Muscle of leg (tissue), 3 donors: ENCODE measurements at regions not wholly inside any gene's neighbourhood (a gene's known extent, or its start where the extent isn't known, plus 50 kb on each side); places are given as distances from the start of the nearest gene placed in this dataset.
A peak's percentile ranks its signal among the peaks of the same experiment; 100 is the strongest.

Experiments
- DNase-seq: peaks from one replicate; pipeline ENCODE4 v3.0.0; 2013
- H3K27ac ChIP-seq: one replicate; pipeline ENCODE4 v1.5.1; 2013; ENCODE audit warnings: mild to moderate bottlenecking, low read length, control low read depth
- H3K27me3 ChIP-seq: one replicate; pipeline ENCODE4 v1.6.1; 2013; ENCODE audit warnings: low read length; ENCODE audit not compliant: control insufficient read depth, insufficient read depth
- H3K36me3 ChIP-seq: one replicate; pipeline ENCODE4 v1.6.1; 2013; ENCODE audit warnings: low read length; ENCODE audit not compliant: control insufficient read depth, insufficient read depth
- H3K4me1 ChIP-seq: one replicate; pipeline ENCODE4 v1.6.1; 2013; ENCODE audit warnings: low read length; ENCODE audit not compliant: control insufficient read depth, insufficient read depth
- H3K4me3 ChIP-seq: one replicate; pipeline ENCODE4 v1.5.1; 2013; ENCODE audit warnings: low read length, control low read depth
- H3K9me3 ChIP-seq: replicated peaks from 2 replicates; pipeline ENCODE4 v1.6.1; 2013; ENCODE audit warnings: low read depth, low read length; ENCODE audit not compliant: control insufficient read depth
- WGBS: methylation state at CpG from one replicate; pipeline ENCODE4 v1.1.5; 2013; ENCODE audit warnings: missing lambda C conversion rate; ENCODE audit not compliant: insufficient coverage; 5-methylcytosine and 5-hydroxymethylcytosine counted together

DNA sequence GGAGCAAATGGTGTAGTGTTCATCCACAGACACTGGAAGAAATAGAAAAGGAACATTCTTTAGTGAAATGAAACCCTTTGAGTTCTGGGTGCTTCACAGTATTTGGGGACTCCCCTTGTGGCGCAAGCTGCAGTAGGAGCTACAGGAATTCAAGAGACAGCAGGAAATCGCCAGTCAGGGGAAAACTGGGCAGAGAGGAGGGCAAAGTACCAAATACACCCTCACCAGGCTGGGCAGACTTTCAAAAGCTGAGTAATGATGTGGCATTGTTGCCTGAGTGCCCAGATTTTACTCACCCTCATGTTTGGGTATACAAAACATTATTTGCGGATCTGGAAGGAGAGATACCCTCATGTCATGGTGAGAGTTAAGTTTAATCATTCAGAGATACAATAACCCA, 97.9 kb downstream of the SOD2 start:
- Histone ChIP-seq H3K36me3 (no peaks in the 10 kb centered on the region), H3K4me3 (no peak overlapping the region), H3K27me3 (no peaks in the 10 kb centered on the region), H3K4me1 (peaks cover 3% of the 10 kb centered on the region), H3K9me3 (no peaks in the 10 kb centered on the region), H3K27ac (no peak overlapping the region)
- peak; percentile 26 for DNase-seq
- 100% methylated on average over 1 of the region's 3 CpGs for WGBS

DNA sequence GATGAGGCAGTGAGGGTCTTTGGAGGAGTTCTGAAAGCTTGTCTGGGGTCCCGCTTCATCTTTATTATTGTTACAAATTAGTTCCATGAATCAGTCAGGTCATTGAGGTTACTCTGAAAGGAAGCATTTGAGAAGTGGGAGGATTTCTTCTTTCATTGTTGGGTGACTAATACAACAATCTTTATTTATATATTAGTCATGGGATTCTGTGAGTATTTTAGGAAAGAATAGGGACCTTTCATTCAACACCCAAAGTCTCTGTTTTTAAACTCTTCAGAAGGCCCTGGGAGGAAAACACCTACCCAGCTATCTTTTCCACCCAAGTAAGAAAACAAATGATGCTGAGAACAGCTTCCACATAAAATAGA, 98.3 kb downstream of the SOD2 start:
- no CpG with 5 or more reads among the region's 1 CpG for WGBS
- no peaks in the 10 kb centered on the region for H3K27me3 ChIP-seq
- no peaks in the 10 kb centered on the region for H3K36me3 ChIP-seq
- no peak overlapping the region for H3K4me3 ChIP-seq
- H3K9me3 ChIP-seq = no peaks in the 10 kb centered on the region
- no peak overlapping the region for H3K27ac ChIP-seq
- peaks cover 3% of the 10 kb centered on the region for H3K4me1 ChIP-seq
- DNase-seq = no peak

DNA sequence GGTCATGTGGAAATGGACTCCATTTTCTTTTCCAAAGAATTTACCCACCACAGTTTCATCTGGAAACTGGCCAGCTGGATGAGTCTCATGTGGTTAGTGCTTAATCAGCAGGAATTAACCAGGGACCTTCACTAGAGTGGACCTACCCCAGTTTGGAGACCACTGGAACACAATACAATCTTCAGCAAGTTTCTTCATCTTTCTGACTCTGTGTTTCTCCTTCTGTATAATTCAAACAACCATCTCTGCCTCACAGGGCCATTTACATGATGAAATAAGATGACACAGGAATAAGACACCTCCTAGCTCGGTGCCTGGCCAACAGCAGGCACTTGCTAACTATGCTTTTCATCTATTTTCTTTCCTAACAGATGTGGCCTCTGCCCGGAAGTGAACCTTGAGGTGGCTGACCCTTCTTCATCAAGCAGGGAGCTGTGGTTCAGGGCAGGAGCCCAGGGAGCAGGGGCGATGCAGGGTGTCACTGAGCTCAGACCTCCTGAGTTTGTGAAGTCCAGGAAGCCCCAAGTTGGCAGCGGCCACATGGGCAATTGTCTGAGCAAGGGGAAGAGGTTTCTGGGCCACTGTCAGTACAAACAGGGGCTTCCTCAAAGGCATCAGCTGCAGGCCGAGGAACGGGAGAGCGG, 98.8 kb downstream of the SOD2 start:
- Histone ChIP-seq H3K9me3 (no peaks in the 10 kb centered on the region), H3K4me1 (peaks cover 3% of the 10 kb centered on the region), H3K4me3 (no peak overlapping the region), H3K36me3 (no peaks in the 10 kb centered on the region), H3K27me3 (no peaks in the 10 kb centered on the region), H3K27ac (no peak overlapping the region)
- WGBS = 89% methylated on average over 2 of the region's 7 CpGs
- DNase-seq = no peak

DNA sequence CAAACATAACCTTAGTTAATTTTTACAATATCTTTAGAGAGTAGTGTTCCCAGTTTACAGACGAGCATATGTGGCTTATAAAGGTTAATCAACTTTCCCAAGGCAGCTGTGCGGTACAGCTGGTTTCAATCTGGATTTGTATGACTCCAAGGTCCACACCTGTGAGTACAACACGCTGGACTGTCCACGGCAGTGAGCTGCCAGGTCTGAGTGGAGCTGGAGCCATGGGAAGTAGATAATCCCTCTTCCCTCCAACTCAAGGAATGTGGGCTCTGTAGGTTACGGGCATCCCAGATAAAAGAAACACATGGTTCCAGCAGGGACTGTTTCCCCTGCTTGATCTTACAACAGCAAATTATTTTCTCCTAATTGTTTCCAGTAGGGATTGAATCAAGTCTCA, 102.2 kb downstream of the SOD2 start:
- Histone ChIP-seq H3K27ac (no peak overlapping the region), H3K4me3 (no peak overlapping the region), H3K27me3 (no peaks in the 10 kb centered on the region), H3K36me3 (no peaks in the 10 kb centered on the region), H3K9me3 (no peaks in the 10 kb centered on the region), H3K4me1 (peaks cover 3% of the 10 kb centered on the region)
- 46% methylated on average over 2 of the region's 5 CpGs for WGBS
- peak; percentile 87 for DNase-seq

DNA sequence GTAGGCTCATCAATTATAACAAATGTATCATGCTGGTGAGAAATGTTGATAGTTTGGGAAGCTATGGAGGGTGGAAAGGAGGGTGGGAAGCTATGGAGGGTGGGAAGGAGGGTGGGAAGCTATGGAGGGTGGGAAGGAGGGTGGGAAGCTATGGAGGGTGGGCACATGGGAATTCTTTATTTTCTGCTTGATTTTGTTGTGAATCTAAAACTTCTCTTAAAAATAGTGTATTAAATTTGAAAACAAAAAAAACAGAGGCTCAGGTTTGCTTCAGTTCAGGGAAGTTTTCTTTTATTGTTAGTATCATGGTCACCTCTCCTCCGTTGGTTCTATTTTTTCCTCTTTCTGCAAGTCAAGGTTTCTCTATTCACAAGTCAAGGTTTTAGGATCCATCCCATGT, 106.4 kb downstream of the SOD2 start:
- DNase-seq = no peak
- H3K4me3 ChIP-seq = no peak overlapping the region
- 100% methylated on average over 1 of the region's 1 CpG for WGBS
- no peak overlapping the region for H3K27ac ChIP-seq
- no peaks in the 10 kb centered on the region for H3K36me3 ChIP-seq
- no peaks in the 10 kb centered on the region for H3K27me3 ChIP-seq
- no peaks in the 10 kb centered on the region for H3K9me3 ChIP-seq
- H3K4me1 ChIP-seq = peaks cover 2% of the 10 kb centered on the region

DNA sequence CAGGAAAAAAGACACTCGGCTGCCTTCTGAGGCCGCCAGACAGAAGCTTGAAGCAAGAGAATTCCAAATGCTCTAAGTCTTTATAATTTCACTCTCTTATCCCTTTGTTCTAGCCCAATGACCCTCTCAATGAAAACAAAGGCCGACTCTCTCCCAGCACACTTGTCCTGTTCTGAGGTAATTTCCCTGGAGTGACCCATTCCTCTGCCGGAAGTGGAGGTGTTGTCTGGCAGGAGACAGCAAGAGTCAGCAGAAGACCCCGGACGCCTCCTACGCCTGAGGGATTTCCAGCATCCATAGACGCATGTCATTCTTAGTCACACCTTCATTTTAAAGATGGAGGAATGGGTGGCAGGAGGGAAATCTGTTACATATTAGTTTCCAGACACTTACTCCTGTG, 110.3 kb downstream of the SOD2 start:
- H3K4me3 ChIP-seq = no peak overlapping the region
- H3K9me3 ChIP-seq = no peaks in the 10 kb centered on the region
- H3K27me3 ChIP-seq = no peaks in the 10 kb centered on the region
- no peaks in the 10 kb centered on the region for H3K4me1 ChIP-seq
- H3K27ac ChIP-seq = no peak overlapping the region
- DNase-seq = no peak
- WGBS = 67% methylated on average over 2 of the region's 8 CpGs
- no peaks in the 10 kb centered on the region for H3K36me3 ChIP-seq

- Histone ChIP-seq H3K27ac (no peak overlapping the region), H3K9me3 (no peaks in the 10 kb centered on the region), H3K4me1 (no peaks in the 10 kb centered on the region), H3K4me3 (no peak overlapping the region), H3K27me3 (no peaks in the 10 kb centered on the region), H3K36me3 (no peaks in the 10 kb centered on the region)
- DNase-seq = no peak
- WGBS = 70% methylated on average over 2 of the region's 5 CpGs
Measured at GRCh38 chr6:159578629-159579028, 114.4 kb downstream of the SOD2 start.

- no peaks in the 10 kb centered on the region for H3K9me3 ChIP-seq
- H3K27ac ChIP-seq = no peak overlapping the region
- H3K4me1 ChIP-seq = peaks cover 5% of the 10 kb centered on the region
- 69% methylated on average over 3 of the region's 5 CpGs for WGBS
- no peaks in the 10 kb centered on the region for H3K27me3 ChIP-seq
- H3K36me3 ChIP-seq = no peaks in the 10 kb centered on the region
- DNase-seq = peak; percentile 14
- H3K4me3 ChIP-seq = no peak overlapping the region
Measured at GRCh38 chr6:159577564-159577963, 115.5 kb downstream of the SOD2 start.

GRCh38 chr6:159572439-159573110, 120.5 kb downstream of the SOD2 start:
- Histone ChIP-seq H3K27me3 (no peaks in the 10 kb centered on the region), H3K4me1 (peaks cover 10% of the 10 kb centered on the region), H3K9me3 (peaks cover 11% of the 10 kb centered on the region), H3K27ac (peak overlapping the region; percentile 75), H3K4me3 (no peak overlapping the region), H3K36me3 (no peaks in the 10 kb centered on the region)
- peak; percentile 85 for DNase-seq
- 39% methylated on average over 7 of the region's 12 CpGs for whole genome bisulfite sequencing

GRCh38 chr6:159565181-159565710, 127.8 kb downstream of the SOD2 start:
- no peak overlapping the region for H3K4me3 ChIP-seq

More at GRCh38 chr6:159565181-159565710, 127.8 kb downstream of the SOD2 start:
- Histone ChIP-seq H3K4me1 (peaks cover 9% of the 10 kb centered on the region), H3K27me3 (no peaks in the 10 kb centered on the region), H3K27ac (peak overlapping the region; percentile 59), H3K9me3 (peaks cover 11% of the 10 kb centered on the region), H3K36me3 (no peaks in the 10 kb centered on the region)
- DNase-seq = peak; percentile 54
- 21% methylated on average over 6 of the region's 7 CpGs for WGBS
